ENCODE measurements at regions not wholly inside any gene's neighbourhood (a gene's known extent, or its start where the extent isn't known, plus 50 kb on each side); places are given as distances from the start of the nearest gene placed in this dataset.

- H4K20me1 ChIP-seq (replicated peaks in 1 of 2; ENCODE audit: control insufficient read depth in 1 of 2, insufficient read depth in 2 of 2, low read length in 2 of 2), result no peaks in the 10 kb centered on the region
- 86% methylated on average over 3 of the region's 3 CpGs; no CpG with 5 or more reads in 1 of the 2 experiments for WGBS, 2 experiments (ENCODE audit: extremely low coverage in 1 of 2, insufficient coverage in 1 of 2, insufficient read length in 1 of 2, insufficient replicate concordance in 2 of 2, low coverage in 1 of 2, low lambda C conversion rate in 2 of 2, missing lambda C conversion rate in 1 of 2)
- H3K79me2 ChIP-seq (ENCODE audit: control insufficient read depth in 1 of 2, insufficient read depth in 2 of 2, low read length in 2 of 2), result no peaks in the 10 kb centered on the region
- H3K23ac ChIP-seq (ENCODE audit: insufficient read length), result no peak overlapping the region
- H2AK5ac ChIP-seq (ENCODE audit: low read depth, low read length), result no peak overlapping the region
- H2BK20ac ChIP-seq (ENCODE audit: low read length), result no peak overlapping the region
- H2BK15ac ChIP-seq (ENCODE audit: low read length), result no peak overlapping the region
- DNase-seq (ENCODE audit: low read depth in 1 of 2, low spot score in 2 of 2) (no peak), FAIRE-seq (no peak)
- H2BK12ac ChIP-seq (ENCODE audit: low read depth, low read length), result no peak overlapping the region
- H4K8ac ChIP-seq (ENCODE audit: extremely low read depth, insufficient read depth, low read length), result no peak overlapping the region
- no peak overlapping the region for H3K4me2 ChIP-seq (ENCODE audit: insufficient read depth in 1 of 2, low read depth in 2 of 2, low read length in 2 of 2)
- H3K27me3 ChIP-seq (replicated peaks in 1 of 4; ENCODE audit: control insufficient read depth in 3 of 4, extremely low read depth in 1 of 4, insufficient read depth in 3 of 4, low read length in 3 of 4), result no peaks in the 10 kb centered on the region
- H3K9ac ChIP-seq (replicated peaks in 1 of 4; ENCODE audit: extremely low read depth in 1 of 4, low read depth in 3 of 4, low read length in 3 of 4), result no peak overlapping the region
- no peak overlapping the region for H4K91ac ChIP-seq (replicated peaks; ENCODE audit: insufficient read length, low read length)
- H3K4me3 ChIP-seq (ENCODE audit: extremely low read depth in 1 of 4, insufficient read depth in 2 of 4, low read depth in 3 of 4, low read length in 4 of 4), result no peak overlapping the region
- no peak overlapping the region for H3K4ac ChIP-seq (replicated peaks; ENCODE audit: insufficient read length, low read depth, low read length)
- no peak overlapping the region for H2BK5ac ChIP-seq (ENCODE audit: low read depth, low read length)
- no peak overlapping the region for H3K14ac ChIP-seq (ENCODE audit: insufficient read length)
- H3K27ac ChIP-seq (ENCODE audit: low read depth, low read length), result no peak overlapping the region
- CTCF ChIA-PET (ENCODE audit: partially characterized antibody), result interaction anchor here (0.9 to 1.2 kb wide), 2 partner anchors 14 to 45 kb away, joined by 3 read pairs; no protein-coding TSS in a partner anchor
- no peaks in the 10 kb centered on the region; the same call in 1 of the 2 replicates for H3K23me2 ChIP-seq (ENCODE audit: low read depth, low read length)
- no peak overlapping the region for H2AFZ ChIP-seq (ENCODE audit: low read length)
- H4K5ac ChIP-seq (ENCODE audit: insufficient read length, low read depth, low read length), result no peak overlapping the region
- no peak overlapping the region for H3K56ac ChIP-seq (replicated peaks; ENCODE audit: insufficient read length, low read depth, low read length)
- H3K36me3 ChIP-seq (ENCODE audit: control insufficient read depth in 2 of 4, insufficient read depth in 4 of 4, low read length in 3 of 4), result no peaks in the 10 kb centered on the region
- H3K18ac ChIP-seq (ENCODE audit: extremely low read depth, low read length), result no peak overlapping the region
- H2BK120ac ChIP-seq (replicated peaks; ENCODE audit: low read depth, low read length), result no peak overlapping the region
- H3K79me1 ChIP-seq (ENCODE audit: low read depth, low read length), result no peaks in the 10 kb centered on the region
- no peaks in the 10 kb centered on the region for H3K4me1 ChIP-seq (replicated peaks in 1 of 4; ENCODE audit: control insufficient read depth in 3 of 4, insufficient read depth in 4 of 4, low read length in 3 of 4)
- POLR2A ChIA-PET (ENCODE audit: partially characterized antibody), result no interaction called here
- H3K9me3 ChIP-seq (ENCODE audit: insufficient read depth in 2 of 2, low read depth in 1 of 2, low read length in 1 of 2), result no peaks in the 10 kb centered on the region
- TF ChIP-seq CBX5 (IDR thresholded peaks at IDR 0.05; ENCODE audit: low read depth, low read length) (no peak), ZNF274 (IDR thresholded peaks at IDR 0.05; ENCODE audit: borderline replicate concordance, extremely low read depth, low read length) (no peak), EP300 (IDR thresholded peaks at IDR 0.05; ENCODE audit: borderline replicate concordance in 1 of 2, low read depth in 2 of 2, low read length in 2 of 2) (no peak), KDM4A (IDR thresholded peaks at IDR 0.05; ENCODE audit: low read depth, low read length, severe bottlenecking) (no peak), RNF2 (IDR thresholded peaks at IDR 0.05; ENCODE audit: borderline replicate concordance, low read depth, low read length, missing control alignments, poor library complexity, severe bottlenecking) (no peak), TBP (IDR thresholded peaks at IDR 0.05; ENCODE audit: low read depth, low read length) (no peak), BRCA1 (IDR thresholded peaks at IDR 0.05; ENCODE audit: low read depth, low read length) (no peak), EGR1 (IDR thresholded peaks at IDR 0.05; ENCODE audit: borderline replicate concordance, low read depth, low read length) (no peak), RXRA (IDR thresholded peaks at IDR 0.05; ENCODE audit: insufficient read depth, low read depth, low read length) (no peak), ASH2L (IDR thresholded peaks at IDR 0.05; ENCODE audit: low read length) (no peak), EZH2 (IDR thresholded peaks at IDR 0.05; ENCODE audit: low read depth, low read length, severe bottlenecking) (no peak), PHF8 (conservative IDR thresholded peaks at IDR 0.05; ENCODE audit: low read depth, low read length) (no peak), POLR2AphosphoS5 (IDR thresholded peaks at IDR 0.05; ENCODE audit: low read depth, low read length) (no peak), GABPA (IDR thresholded peaks at IDR 0.05; ENCODE audit: borderline replicate concordance, insufficient read depth, low read length) (no peak)
Observed at GRCh38 chr13:74703855-74704387, 569.7 kb upstream of the KLF12 start.
